HG03469 (cell line): ENCODE measurements at regions not wholly inside any gene's neighbourhood (a gene's known extent, or its start where the extent isn't known, plus 50 kb on each side); places are given as distances from the start of the nearest gene placed in this dataset.

Source experiments
- ATAC-seq: cut with Tn5 transposase; IDR thresholded peaks from one replicate; pipeline ENCODE4 v1.9.1; 2021; ENCODE audit warnings: mild to moderate bottlenecking, moderate library complexity, moderate number of reproducible peaks; ENCODE audit not compliant: unreplicated experiment

GRCh38 chr12:77504466-77504865 is 326.2 kb upstream of the NAV3 start:
- ATAC-seq: no peak

GRCh38 chr12:77500089-77500488 is 330.6 kb upstream of the NAV3 start:
- no peak for ATAC-seq

GRCh38 chr12:77497647-77498046 is 333.0 kb upstream of the NAV3 start:
- no peak for ATAC-seq

- ATAC-seq: no peak
Observed at GRCh38 chr12:77496714-77497113, 334.0 kb upstream of the NAV3 start.

GRCh38 chr12:77494296-77494695 is 336.4 kb upstream of the NAV3 start:
- ATAC-seq: no peak

- no peak for ATAC-seq
Observed at GRCh38 chr12:77493302-77494168, 337.2 kb upstream of the NAV3 start.

- no peak for ATAC-seq
Observed at GRCh38 chr12:77492536-77492935, 338.2 kb upstream of the NAV3 start.

GRCh38 chr12:77489331-77489970 is 341.2 kb upstream of the NAV3 start:
- no peak for ATAC-seq

GRCh38 chr12:77488041-77488620 is 342.6 kb upstream of the NAV3 start:
- ATAC-seq: no peak

- no peak for ATAC-seq
Observed at GRCh38 chr12:77486872-77487271, 343.8 kb upstream of the NAV3 start.

- no peak for ATAC-seq
Observed at GRCh38 chr12:77485961-77486854, 344.5 kb upstream of the NAV3 start.

GRCh38 chr12:77481687-77482086 is 349.0 kb upstream of the NAV3 start:
- no peak for ATAC-seq

GRCh38 chr12:77477907-77478533 is 352.7 kb upstream of the NAV3 start:
- no peak for ATAC-seq

- no peak for ATAC-seq
Observed at GRCh38 chr12:77471801-77472200, 358.9 kb upstream of the NAV3 start.

GRCh38 chr12:77469578-77470333 is 360.9 kb upstream of the NAV3 start:
- no peak for ATAC-seq

- no peak for ATAC-seq
Observed at GRCh38 chr12:77442633-77443032, 377.3 kb upstream of the E2F7 start.

GRCh38 chr12:77439749-77440148 is 374.4 kb upstream of the E2F7 start:
- no peak for ATAC-seq

- ATAC-seq: no peak
Observed at GRCh38 chr12:77438644-77439043, 373.3 kb upstream of the E2F7 start.

- ATAC-seq: no peak
Observed at GRCh38 chr12:77437206-77437605, 371.8 kb upstream of the E2F7 start.
